Brain microvascular endothelial cell (primary cell): ENCODE measurements at regions not wholly inside any gene's neighbourhood (a gene's known extent, or its start where the extent isn't known, plus 50 kb on each side); places are given as distances from the start of the nearest gene placed in this dataset.

ENCODE experiments used
- DNase-seq: peaks from one replicate; pipeline ENCODE4 v3.0.0-alpha.2; 2020
- H3K27ac ChIP-seq: fragments of 250-450 bp; sonication (Bioruptor Pico); 2 replicates; pipeline ENCODE4 v1.5.1; 2020; ENCODE audit warnings: mild to moderate bottlenecking, moderate library complexity
- H3K27me3 ChIP-seq: fragments of 250-450 bp; sonication (Bioruptor Pico); replicated peaks from 2 replicates; pipeline ENCODE4 v1.5.1; 2020; ENCODE audit warnings: mild to moderate bottlenecking
- H3K36me3 ChIP-seq: fragments of 250-450 bp; sonication (Bioruptor Pico); replicated peaks from 2 replicates; pipeline ENCODE4 v1.5.1; 2020; ENCODE audit warnings: mild to moderate bottlenecking
- H3K4me3 ChIP-seq: 2 replicates; pipeline ENCODE4 v1.5.1; 2011; ENCODE audit warnings: low read depth, mild to moderate bottlenecking, control low read depth, low read length, moderate library complexity
- in situ Hi-C: cut with HindIII; loops from 2 replicates; pipeline ENCODE4 v1.10.0; 2017; ENCODE audit warnings: low sequenced_read_pairs, low pct_ligation_motif_present
- TF ChIP-seq, protein P1 (sequence below): IDR thresholded peaks from 2 replicates; pipeline ENCODE4 v1.5.1; 2011; ENCODE audit warnings: low read depth, mild to moderate bottlenecking, moderate library complexity, low read length, control low read depth, inconsistent platforms; ENCODE audit errors: missing control alignments

DNA sequence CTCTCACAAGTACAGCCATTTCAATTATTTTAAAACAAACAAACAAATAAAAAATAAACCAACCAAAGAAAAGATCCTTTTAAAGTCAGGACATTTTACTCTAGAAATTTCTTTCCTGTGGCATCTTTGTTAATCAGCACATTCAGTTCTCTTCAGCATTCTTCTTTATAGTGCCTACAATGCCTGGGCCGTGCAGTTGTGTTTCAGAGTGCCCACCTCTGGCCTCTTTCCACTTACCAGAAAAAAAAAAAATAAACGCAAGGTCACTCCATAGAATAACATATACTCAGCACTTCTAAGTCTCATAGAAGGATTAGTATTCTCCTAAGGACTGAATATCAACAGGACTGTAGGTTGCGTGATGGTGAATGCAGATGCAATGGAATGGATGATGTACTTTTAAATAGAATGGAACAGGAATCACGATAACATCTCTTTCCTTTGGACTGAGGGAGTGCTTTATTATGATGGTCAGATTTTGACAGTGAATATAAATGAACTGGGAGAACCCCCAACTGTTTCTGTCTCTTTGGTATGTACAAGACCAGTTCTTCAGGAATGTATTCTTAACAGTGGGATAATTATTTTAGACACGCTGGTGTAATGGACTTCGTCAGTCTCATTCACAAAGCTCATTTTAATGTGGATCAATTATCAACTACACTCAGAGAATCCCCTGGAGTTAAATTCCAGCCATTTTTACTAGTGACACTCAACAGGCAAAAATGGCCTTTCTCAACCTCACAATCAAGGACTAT lies 125.0 kb upstream of the NBEA start:
- TF ChIP-seq, protein P1, sequence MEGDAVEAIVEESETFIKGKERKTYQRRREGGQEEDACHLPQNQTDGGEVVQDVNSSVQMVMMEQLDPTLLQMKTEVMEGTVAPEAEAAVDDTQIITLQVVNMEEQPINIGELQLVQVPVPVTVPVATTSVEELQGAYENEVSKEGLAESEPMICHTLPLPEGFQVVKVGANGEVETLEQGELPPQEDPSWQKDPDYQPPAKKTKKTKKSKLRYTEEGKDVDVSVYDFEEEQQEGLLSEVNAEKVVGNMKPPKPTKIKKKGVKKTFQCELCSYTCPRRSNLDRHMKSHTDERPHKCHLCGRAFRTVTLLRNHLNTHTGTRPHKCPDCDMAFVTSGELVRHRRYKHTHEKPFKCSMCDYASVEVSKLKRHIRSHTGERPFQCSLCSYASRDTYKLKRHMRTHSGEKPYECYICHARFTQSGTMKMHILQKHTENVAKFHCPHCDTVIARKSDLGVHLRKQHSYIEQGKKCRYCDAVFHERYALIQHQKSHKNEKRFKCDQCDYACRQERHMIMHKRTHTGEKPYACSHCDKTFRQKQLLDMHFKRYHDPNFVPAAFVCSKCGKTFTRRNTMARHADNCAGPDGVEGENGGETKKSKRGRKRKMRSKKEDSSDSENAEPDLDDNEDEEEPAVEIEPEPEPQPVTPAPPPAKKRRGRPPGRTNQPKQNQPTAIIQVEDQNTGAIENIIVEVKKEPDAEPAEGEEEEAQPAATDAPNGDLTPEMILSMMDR = no peak
- Histone ChIP-seq H3K27me3 (no peaks in the 10 kb centered on the region), H3K27ac (no peak overlapping the region), H3K36me3 (no peaks in the 10 kb centered on the region), H3K4me3 (no peak overlapping the region)
- in situ Hi-C loops = no loop called here
- no peak for DNase-seq

DNA sequence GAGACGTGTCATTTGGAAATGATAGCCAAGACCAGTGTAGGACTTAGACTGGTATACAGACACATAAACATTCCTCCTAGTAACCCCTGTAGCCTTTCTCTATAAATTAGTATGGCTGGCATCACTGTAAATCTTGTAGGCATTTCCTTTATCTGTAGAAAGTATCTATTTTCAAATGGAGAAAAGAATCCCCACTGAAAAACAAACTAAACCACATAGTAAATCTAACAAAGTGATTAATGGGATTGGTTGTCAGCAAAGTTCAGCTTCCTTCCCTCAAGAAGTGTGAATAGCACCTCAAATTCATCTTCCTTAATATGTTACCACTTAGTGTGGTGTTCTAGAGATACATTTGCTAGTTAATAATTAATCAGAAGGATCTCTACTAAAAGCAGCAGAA lies 119.4 kb upstream of the NBEA start:
- H3K27me3 ChIP-seq = no peaks in the 10 kb centered on the region
- no peak overlapping the region for H3K27ac ChIP-seq
- H3K36me3 ChIP-seq = no peaks in the 10 kb centered on the region
- in situ Hi-C loops = no loop called here
- H3K4me3 ChIP-seq = no peak overlapping the region
- no peak for DNase-seq
- TF ChIP-seq, protein P1 = no peak

DNA sequence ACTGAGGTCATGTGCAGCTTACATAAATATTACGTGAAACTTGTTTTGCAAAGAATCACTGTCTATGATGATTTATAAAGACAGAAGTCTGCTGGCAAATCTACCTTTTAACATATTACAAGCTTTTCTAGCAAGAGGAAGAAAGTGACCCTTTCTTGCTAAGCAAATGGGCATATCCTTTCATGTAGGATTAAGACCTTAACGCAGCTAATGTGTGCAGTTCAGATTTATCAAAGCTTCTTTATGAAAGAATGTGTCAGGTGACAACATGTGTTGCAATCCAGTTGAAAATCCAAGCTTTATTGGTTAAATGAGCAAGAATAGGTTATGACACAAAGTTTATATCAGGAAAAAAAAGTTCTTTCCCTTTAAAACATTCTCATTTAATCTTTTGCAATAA lies 115.6 kb upstream of the NBEA start:
- in situ Hi-C loops = no loop called here
- no peaks in the 10 kb centered on the region for H3K27me3 ChIP-seq
- no peaks in the 10 kb centered on the region for H3K36me3 ChIP-seq
- H3K4me3 ChIP-seq = no peak overlapping the region
- DNase-seq = no peak
- TF ChIP-seq, protein P1 = no peak
- no peak overlapping the region for H3K27ac ChIP-seq

DNA sequence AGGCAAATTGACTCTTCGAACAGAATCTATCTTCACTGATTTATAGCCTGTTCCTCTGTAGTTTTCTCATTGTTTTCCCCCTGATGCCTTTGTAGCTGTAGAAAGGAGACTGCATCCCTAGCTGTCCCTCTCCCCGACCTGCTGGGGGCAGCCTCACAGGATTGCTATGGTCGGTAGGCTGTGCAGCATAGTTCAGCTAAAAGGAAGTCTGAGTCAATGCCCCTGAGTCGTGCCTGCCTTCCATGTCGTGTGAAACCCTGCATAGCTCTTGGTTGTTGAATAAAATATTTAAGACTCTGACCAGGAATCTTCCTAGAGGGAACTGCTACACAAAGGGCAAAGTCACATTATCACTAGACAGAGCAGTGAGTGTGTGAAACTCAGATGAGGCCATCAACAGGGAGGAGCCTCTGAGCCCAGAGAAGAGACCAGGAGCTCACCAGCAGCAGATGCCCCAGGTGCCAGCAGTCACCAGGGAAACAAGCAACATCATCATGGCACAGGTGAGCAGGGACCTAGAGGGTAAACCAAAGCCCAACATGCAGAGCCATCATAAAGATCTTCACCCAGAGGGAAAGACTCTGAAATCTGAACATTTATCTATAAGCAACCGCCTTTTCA lies 108.4 kb upstream of the NBEA start:
- peak; percentile 33 for DNase-seq
- TF ChIP-seq, protein P1 = peak; percentile 27
- in situ Hi-C loops = no loop called here
- H3K27ac ChIP-seq = no peak overlapping the region
- H3K4me3 ChIP-seq = no peak overlapping the region
- no peaks in the 10 kb centered on the region for H3K27me3 ChIP-seq
- no peaks in the 10 kb centered on the region for H3K36me3 ChIP-seq

DNA sequence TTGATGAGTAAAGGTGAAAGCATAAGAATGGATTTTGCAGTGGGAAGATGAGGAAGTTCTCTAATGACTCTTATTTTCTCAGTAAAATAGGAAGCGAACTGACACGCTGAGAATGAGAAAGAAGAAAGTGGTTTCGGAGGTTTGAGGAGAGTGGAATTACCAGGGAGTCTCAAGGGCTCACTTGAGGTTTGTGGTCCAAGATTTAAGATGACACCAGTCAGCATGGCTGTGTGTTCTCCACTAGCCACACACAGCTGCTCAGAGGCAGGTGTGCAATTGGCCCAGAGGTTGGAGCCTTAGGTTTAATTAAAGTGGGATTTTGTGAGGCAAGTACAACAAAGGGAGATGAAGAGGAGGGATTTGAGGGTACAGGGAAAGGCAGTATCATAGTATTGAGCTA lies 99.6 kb upstream of the NBEA start:
- Histone ChIP-seq H3K27ac (no peak overlapping the region), H3K27me3 (no peaks in the 10 kb centered on the region), H3K36me3 (no peaks in the 10 kb centered on the region), H3K4me3 (no peak overlapping the region)
- DNase-seq = no peak
- TF ChIP-seq, protein P1 = no peak
- in situ Hi-C loops = no loop called here

DNA sequence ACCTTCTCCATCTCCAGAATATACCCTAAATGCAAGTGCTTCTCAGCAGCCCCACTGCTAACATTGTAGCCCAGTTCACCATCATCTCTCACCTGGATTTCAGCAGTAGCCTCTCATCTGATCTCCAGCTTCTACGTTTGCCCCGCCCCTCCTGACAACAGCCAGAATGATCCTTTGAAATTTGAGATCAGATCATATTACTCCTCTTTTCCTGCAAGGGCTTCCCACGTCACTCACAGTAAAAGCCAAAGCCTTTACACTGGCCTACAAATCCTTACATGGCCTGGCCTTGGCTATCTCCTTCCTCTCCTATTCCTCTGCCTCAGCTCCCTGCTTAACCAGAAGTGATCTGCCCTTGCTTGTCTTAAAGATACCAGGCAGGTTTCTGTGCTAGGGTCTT lies 94.3 kb upstream of the NBEA start:
- DNase-seq = no peak
- H3K36me3 ChIP-seq = no peaks in the 10 kb centered on the region

More for the DNA sequence above, 94.3 kb upstream of the NBEA start:
- Histone ChIP-seq H3K4me3 (no peak overlapping the region), H3K27ac (no peak overlapping the region), H3K27me3 (no peaks in the 10 kb centered on the region)
- in situ Hi-C loops = no loop called here
- TF ChIP-seq, protein P1 = no peak
